ENCODE measurements at regions not wholly inside any gene's neighbourhood (a gene's known extent, or its start where the extent isn't known, plus 50 kb on each side); places are given as distances from the start of the nearest gene placed in this dataset.

DNA sequence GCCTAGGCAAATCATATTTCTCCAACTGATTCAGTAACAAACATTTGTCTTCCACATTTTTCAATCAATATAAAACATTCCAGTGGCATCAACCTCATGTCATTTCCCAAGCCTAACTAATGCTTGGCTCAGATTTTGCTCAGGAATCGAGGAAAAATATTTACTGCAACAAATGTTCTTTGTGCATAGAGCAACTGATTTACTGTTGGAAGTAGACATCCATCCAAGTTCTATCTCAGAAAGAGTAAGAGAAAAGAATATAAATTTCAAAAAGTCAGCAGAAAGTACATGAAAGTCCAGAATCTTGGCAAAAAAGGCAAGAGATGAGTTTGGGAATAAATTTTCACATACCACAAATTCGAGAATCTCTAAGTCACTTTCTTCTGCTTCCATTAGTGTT lies 2245.0 kb upstream of the RAG2 start:
- Histone ChIP-seq H3K27ac (ENCODE audit: low read depth, low read length, poor library complexity, severe bottlenecking) (no peak overlapping the region), H3K4me3 (ENCODE audit: low read depth, low read length, poor library complexity, severe bottlenecking) (no peak overlapping the region), H2AFZ (ENCODE audit: low read length) (no peak overlapping the region), H3K9me2 (ENCODE audit: insufficient read depth, low read length) (no peaks in the 10 kb centered on the region), H3K79me2 (ENCODE audit: insufficient read depth, low read depth, low read length) (no peaks in the 10 kb centered on the region), H3K36me3 (ENCODE audit: insufficient read depth, low read length) (no peaks in the 10 kb centered on the region), H3K4me2 (ENCODE audit: low read length) (no peak overlapping the region), H3K4me1 (ENCODE audit: insufficient read depth, low read length, poor library complexity, severe bottlenecking) (no peaks in the 10 kb centered on the region), H4K20me1 (ENCODE audit: insufficient read depth, low read length) (no peaks in the 10 kb centered on the region), H3K9me3 (ENCODE audit: low read length) (0 out of 2 replicates have a peak, but pooled peaks cover 6% of the 10 kb centered on the region)
- POLR2A ChIA-PET = no interaction called here
- intact Hi-C loops (cut with micrococcal nuclease; ENCODE audit: unreplicated experiment) = no loop called here
- BruUV-seq (replicated peaks) = no TSS peak
- TF ChIP-seq EZH2phosphoT487 (IDR thresholded peaks at IDR 0.05; ENCODE audit: borderline replicate concordance, low read depth, low read length) = no peak
- TF ChIP-seq, protein P1, sequence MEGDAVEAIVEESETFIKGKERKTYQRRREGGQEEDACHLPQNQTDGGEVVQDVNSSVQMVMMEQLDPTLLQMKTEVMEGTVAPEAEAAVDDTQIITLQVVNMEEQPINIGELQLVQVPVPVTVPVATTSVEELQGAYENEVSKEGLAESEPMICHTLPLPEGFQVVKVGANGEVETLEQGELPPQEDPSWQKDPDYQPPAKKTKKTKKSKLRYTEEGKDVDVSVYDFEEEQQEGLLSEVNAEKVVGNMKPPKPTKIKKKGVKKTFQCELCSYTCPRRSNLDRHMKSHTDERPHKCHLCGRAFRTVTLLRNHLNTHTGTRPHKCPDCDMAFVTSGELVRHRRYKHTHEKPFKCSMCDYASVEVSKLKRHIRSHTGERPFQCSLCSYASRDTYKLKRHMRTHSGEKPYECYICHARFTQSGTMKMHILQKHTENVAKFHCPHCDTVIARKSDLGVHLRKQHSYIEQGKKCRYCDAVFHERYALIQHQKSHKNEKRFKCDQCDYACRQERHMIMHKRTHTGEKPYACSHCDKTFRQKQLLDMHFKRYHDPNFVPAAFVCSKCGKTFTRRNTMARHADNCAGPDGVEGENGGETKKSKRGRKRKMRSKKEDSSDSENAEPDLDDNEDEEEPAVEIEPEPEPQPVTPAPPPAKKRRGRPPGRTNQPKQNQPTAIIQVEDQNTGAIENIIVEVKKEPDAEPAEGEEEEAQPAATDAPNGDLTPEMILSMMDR (conservative IDR thresholded peaks at IDR 0.05; ENCODE audit: low read length) = no peak
- CTCF ChIA-PET (ENCODE audit: unreplicated experiment) = no interaction called here
- no peak for DNase-seq (ENCODE audit: low spot score)

DNA sequence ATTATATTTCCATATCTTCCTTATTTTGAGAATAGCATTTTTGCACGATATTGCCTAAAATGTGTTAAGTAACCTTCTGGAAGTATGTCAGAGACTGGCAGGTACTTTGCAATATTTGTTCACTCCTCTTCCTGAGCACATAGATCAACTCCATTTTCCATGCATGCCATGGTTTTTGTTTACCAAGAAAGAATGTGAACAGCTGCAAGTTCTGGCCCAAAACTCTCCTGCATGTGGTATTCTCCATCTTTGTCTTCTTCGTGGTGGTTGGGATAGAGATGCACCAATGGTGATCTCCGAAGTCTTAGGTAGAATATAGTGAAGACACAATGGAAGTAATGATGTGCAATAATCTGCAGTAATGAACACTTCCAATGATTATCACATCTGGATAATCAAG lies 2241.0 kb upstream of the RAG2 start:
- Histone ChIP-seq H3K4me2 (ENCODE audit: low read length) (no peak overlapping the region), H3K4me3 (ENCODE audit: low read depth, low read length, poor library complexity, severe bottlenecking) (no peak overlapping the region), H3K9me3 (ENCODE audit: low read length) (0 out of 2 replicates have a peak, but pooled peaks cover 6% of the 10 kb centered on the region), H3K4me1 (ENCODE audit: insufficient read depth, low read length, poor library complexity, severe bottlenecking) (no peaks in the 10 kb centered on the region), H3K79me2 (ENCODE audit: insufficient read depth, low read depth, low read length) (no peaks in the 10 kb centered on the region), H3K27ac (ENCODE audit: low read depth, low read length, poor library complexity, severe bottlenecking) (no peak overlapping the region), H4K20me1 (ENCODE audit: insufficient read depth, low read length) (no peaks in the 10 kb centered on the region), H2AFZ (ENCODE audit: low read length) (no peak overlapping the region), H3K36me3 (ENCODE audit: insufficient read depth, low read length) (no peaks in the 10 kb centered on the region), H3K9me2 (ENCODE audit: insufficient read depth, low read length) (no peaks in the 10 kb centered on the region)
- no peak for DNase-seq (ENCODE audit: low spot score)
- TF ChIP-seq, protein P1 (conservative IDR thresholded peaks at IDR 0.05; ENCODE audit: low read length) = no peak
- TF ChIP-seq EZH2phosphoT487 (IDR thresholded peaks at IDR 0.05; ENCODE audit: borderline replicate concordance, low read depth, low read length) = no peak
- BruUV-seq (replicated peaks) = no TSS peak
- intact Hi-C loops (cut with micrococcal nuclease; ENCODE audit: unreplicated experiment) = no loop called here
- POLR2A ChIA-PET = no interaction called here
- CTCF ChIA-PET (ENCODE audit: unreplicated experiment) = no interaction called here

DNA sequence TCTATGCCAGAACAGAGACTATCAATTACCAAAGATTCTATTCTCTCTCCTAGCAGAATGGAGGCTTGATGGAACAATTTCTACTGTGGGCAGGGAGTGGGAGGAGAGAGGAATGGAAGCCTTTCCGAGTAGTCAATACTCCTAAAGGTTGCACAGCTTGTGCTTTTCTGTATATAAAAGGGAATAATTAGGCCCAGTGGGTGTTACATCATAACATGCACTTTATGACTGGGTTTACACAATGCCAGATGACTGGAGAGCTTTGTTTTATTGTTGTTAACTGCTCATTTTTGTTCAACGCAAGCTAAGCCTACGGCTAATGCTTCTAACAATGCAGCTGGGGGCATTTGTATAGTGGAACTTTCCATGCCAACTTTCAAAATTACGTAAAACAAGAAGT lies 2237.9 kb upstream of the RAG2 start:
- Histone ChIP-seq H4K20me1 (ENCODE audit: insufficient read depth, low read length) (no peaks in the 10 kb centered on the region), H3K4me3 (ENCODE audit: low read depth, low read length, poor library complexity, severe bottlenecking) (no peak overlapping the region), H3K4me2 (ENCODE audit: low read length) (no peak overlapping the region), H3K79me2 (ENCODE audit: insufficient read depth, low read depth, low read length) (no peaks in the 10 kb centered on the region), H2AFZ (ENCODE audit: low read length) (no peak overlapping the region), H3K9me2 (ENCODE audit: insufficient read depth, low read length) (no peaks in the 10 kb centered on the region), H3K9me3 (ENCODE audit: low read length) (0 out of 2 replicates have a peak, but pooled peaks cover 9% of the 10 kb centered on the region), H3K4me1 (ENCODE audit: insufficient read depth, low read length, poor library complexity, severe bottlenecking) (no peaks in the 10 kb centered on the region), H3K36me3 (ENCODE audit: insufficient read depth, low read length) (no peaks in the 10 kb centered on the region), H3K27ac (ENCODE audit: low read depth, low read length, poor library complexity, severe bottlenecking) (no peak overlapping the region)
- TF ChIP-seq EZH2phosphoT487 (IDR thresholded peaks at IDR 0.05; ENCODE audit: borderline replicate concordance, low read depth, low read length) = no peak
- TF ChIP-seq, protein P1 (conservative IDR thresholded peaks at IDR 0.05; ENCODE audit: low read length) = no peak
- no TSS peak for BruUV-seq (replicated peaks)
- no peak for DNase-seq (ENCODE audit: low spot score)
- CTCF ChIA-PET (ENCODE audit: unreplicated experiment) = no interaction called here
- intact Hi-C loops (cut with micrococcal nuclease; ENCODE audit: unreplicated experiment) = no loop called here
- POLR2A ChIA-PET = interaction anchor here (0.6 kb wide), 2 partner anchors 20 to 24 kb away, joined by 3 read pairs; no protein-coding TSS in a partner anchor

Data from OCI-LY7 (cell line).